K562 (cell line): ENCODE measurements at regions not wholly inside any gene's neighbourhood (a gene's known extent, or its start where the extent isn't known, plus 50 kb on each side); places are given as distances from the start of the nearest gene placed in this dataset.

Experiments
- ATAC-seq: fragments of 200-7000 bp; cut with Tn5 transposase; 3 replicates; pipeline ENCODE4 v1.9.1; 2020; ENCODE audit warnings: moderate library complexity
- BruUV-seq: library from RNA; stranded (reverse); fragments of 400-500 nt; replicated peaks from 2 replicates; lab custom pipeline; 2021; lab: Mats Ljungman, UMichigan
- CTCF ChIA-PET: fragments of 300-600 bp; formaldehyde crosslinking; extraction: SDS; loops from one replicate; lab custom pipeline; 2021; ENCODE audit warnings: low intra/inter-chr PET ratio; lab: Yijun Ruan, JAX
- POLR2A ChIA-PET: fragments of 300-600, 350-650 bp; sonication (Branson Sonifier 250); formaldehyde crosslinking; extraction: SDS; loops from one replicate; lab custom pipeline; 2021; ENCODE audit warnings: antibody characterized with exemption, inconsistent platforms; lab: Yijun Ruan, JAX
- DNase-seq, 4 experiments: peaks; one replicate each; pipeline versions ENCODE4 v3.0.0 to v3.0.0-alpha.2; 2011 to 2018; ENCODE audit warnings: low spot score in 3 of 4, mixed read lengths in 3 of 4; ENCODE audit errors: extremely low read depth in 1 of 4
- FAIRE-seq: peaks from 2 replicates; lab custom pipeline; 2011; peaks lifted over from hg19 to GRCh38; lab: Jason Lieb, UNC
- H2AFZ ChIP-seq: 2 replicates; pipeline ENCODE4 v1.6.0; 2011; ENCODE audit warnings: low read depth, low read length, control low read depth, inconsistent platforms
- H3K27ac ChIP-seq: fragments of 200-600 bp; 3 replicates; pipeline ENCODE4 v1.8.0; 2011; ENCODE audit warnings: low read depth, mild to moderate bottlenecking, control low read depth, inconsistent platforms, low read length, moderate library complexity, mixed read lengths; ENCODE audit errors: extremely low read depth
- H3K27me3 ChIP-seq, 2 experiments: fragments of 300-600 bp in 1 of 2; 2 replicates in 1 of 2; 3 replicates in 1 of 2; pipeline versions ENCODE4 v1.6.0 to v1.8.0; 2011; ENCODE audit warnings: inconsistent platforms in 2 of 2, low read length in 2 of 2, mild to moderate bottlenecking in 1 of 2, mixed read lengths in 1 of 2, moderate library complexity in 1 of 2; ENCODE audit not compliant: control insufficient read depth in 2 of 2, insufficient read depth in 2 of 2
- H3K36me3 ChIP-seq: fragments of 300-600 bp; 3 replicates; pipeline ENCODE4 v1.8.0; 2011; ENCODE audit warnings: mild to moderate bottlenecking, low read length, inconsistent platforms; ENCODE audit not compliant: control insufficient read depth, insufficient read depth
- H3K4me1 ChIP-seq, 2 experiments: fragments of 200-600 bp in 1 of 2; replicated peaks in 1 of 2; 2 replicates in 1 of 2; 3 replicates in 1 of 2; pipeline versions ENCODE4 v1.5.1 to v1.8.0; 2011; ENCODE audit warnings: inconsistent platforms in 2 of 2, low read length in 2 of 2, mild to moderate bottlenecking in 1 of 2, mixed read lengths in 1 of 2, moderate library complexity in 1 of 2; ENCODE audit not compliant: control insufficient read depth in 2 of 2, insufficient read depth in 2 of 2
- H3K4me2 ChIP-seq: 2 replicates; pipeline ENCODE4 v1.6.1; 2011; ENCODE audit warnings: low read length, control low read depth, inconsistent platforms, mixed read lengths; ENCODE audit not compliant: insufficient read depth
- H3K4me3 ChIP-seq: fragments of 200-600 bp; sonication (generic), shearing (Covaris generic); 2 replicates; pipeline ENCODE4 v1.5.1; 2016; ENCODE audit warnings: control low read depth, inconsistent platforms
- H3K79me2 ChIP-seq: fragments of 200-600 bp; 3 replicates; pipeline ENCODE4 v1.8.0; 2011; ENCODE audit warnings: low read length, inconsistent platforms; ENCODE audit not compliant: control insufficient read depth, insufficient read depth
- H3K9ac ChIP-seq, 2 experiments: 2 replicates each; pipeline versions ENCODE4 v1.6.0 to v1.6.1; 2011; ENCODE audit warnings: low read depth in 2 of 2, low read length in 2 of 2, control low read depth in 1 of 2, inconsistent platforms in 1 of 2, mild to moderate bottlenecking in 1 of 2, mixed read lengths in 1 of 2; ENCODE audit not compliant: insufficient read depth in 1 of 2
- H3K9me1 ChIP-seq: one replicate; pipeline ENCODE4 v1.6.0; 2011; ENCODE audit warnings: inconsistent platforms, mild to moderate bottlenecking, low read length, moderate library complexity; ENCODE audit not compliant: control insufficient read depth, insufficient read depth
- H3K9me3 ChIP-seq: replicated peaks from 2 replicates; pipeline ENCODE4 v1.5.1; 2011; ENCODE audit warnings: low read depth, low read length, inconsistent platforms; ENCODE audit not compliant: control insufficient read depth, insufficient read depth
- H4K20me1 ChIP-seq: replicated peaks from 2 replicates; pipeline ENCODE4 v1.6.1; 2011; ENCODE audit warnings: low read length, inconsistent platforms, mixed read lengths; ENCODE audit not compliant: control insufficient read depth, insufficient read depth
- ATF7 ChIP-seq: fragments of 450-650 bp; IDR thresholded peaks from 2 replicates; pipeline ENCODE4 v1.7.1; 2014; ENCODE audit warnings: mild to moderate bottlenecking, moderate library complexity
- ETS2 ChIP-seq: IDR thresholded peaks from 2 replicates; pipeline ENCODE4 v1.6.1; 2016; ENCODE audit warnings: borderline replicate concordance, missing genetic modification characterization, mild to moderate bottlenecking, moderate library complexity, missing compliant biosample characterization; ENCODE audit not compliant: poor library complexity, severe bottlenecking
- HNRNPK ChIP-seq: fragments of 200-400 bp; formaldehyde crosslinking; IDR thresholded peaks from one replicate; pipeline ENCODE4 v1.6.1; 2018; ENCODE audit warnings: mild to moderate bottlenecking, low read depth, low read length; ENCODE audit not compliant: poor library complexity, severe bottlenecking
- POLR2B ChIP-seq: fragments of 450-650 bp; IDR thresholded peaks from 2 replicates; pipeline ENCODE4 v1.6.1; 2018; ENCODE audit warnings: low read depth; ENCODE audit not compliant: partially characterized antibody
- PRMT5 ChIP-seq: sonication (generic); formaldehyde crosslinking; IDR thresholded peaks from 2 replicates; pipeline ENCODE4 v1.5.0; 2020; ENCODE audit warnings: missing genetic modification reagents
- RAD51 ChIP-seq: fragments of 450-650 bp; IDR thresholded peaks from 2 replicates; pipeline ENCODE4 v1.7.1; 2016; ENCODE audit warnings: low read depth, mild to moderate bottlenecking, borderline replicate concordance
- SMAD1 ChIP-seq: fragments of 150-350 bp; IDR thresholded peaks from 2 replicates; pipeline ENCODE4 v1.6.1; 2014; ENCODE audit warnings: low read length, low read depth; ENCODE audit not compliant: partially characterized antibody
- TAF7 ChIP-seq: fragments of 450-650 bp; IDR thresholded peaks from 2 replicates; pipeline ENCODE4 v1.6.1; 2016; ENCODE audit warnings: missing genetic modification characterization, missing compliant biosample characterization
- WGBS: fragments of 100-300 bp; shearing (Covaris generic); methylation state at CpG from one replicate; pipeline ENCODE4 v1.1.6; 2016; ENCODE audit warnings: low coverage, mixed read lengths; ENCODE audit not compliant: insufficient coverage; ENCODE audit errors: missing lambda C conversion rate; 5-methylcytosine and 5-hydroxymethylcytosine counted together
- in situ Hi-C: fragments of 300-500 bp; cut with MboI; formaldehyde crosslinking; loops from 4 replicates; pipeline ENCODE4 v1.15.0; 2018; ENCODE audit warnings: inconsistent platforms, mixed read lengths
- intact Hi-C: fragments of 100-400 bp; cut with micrococcal nuclease; formaldehyde crosslinking; loops from 2 replicates; pipeline ENCODE4 v1.14.2; 2022
- TF ChIP-seq, protein P1 (sequence below): fragments of 250-450 bp; sonication (Bioruptor Pico); IDR thresholded peaks from 2 replicates; pipeline ENCODE4 v1.5.0; 2020; ENCODE audit warnings: mild to moderate bottlenecking, borderline replicate concordance
- TF ChIP-seq, protein P2 (sequence below): fragments of 450-650 bp; formaldehyde crosslinking; IDR thresholded peaks from 2 replicates; pipeline ENCODE4 v1.4.0; 2020; ENCODE audit warnings: mild to moderate bottlenecking, mixed read lengths

GRCh38 chr12:130078852-130079251, 83.4 kb upstream of the FZD10 start:
- no peak for ATAC-seq

GRCh38 chr12:130079279-130079678, 83.0 kb upstream of the FZD10 start:
- POLR2A ChIA-PET = interaction anchor here (0.5 kb wide), 1 partner anchor 92 kb away, joined by 3 read pairs; no protein-coding TSS in a partner anchor
- H3K4me2 ChIP-seq = no peak overlapping the region
- in situ Hi-C loops = loop anchor here (10.0 kb wide), 1 partner anchor 1596 kb away; no protein-coding TSS in a partner anchor
- no peak for TF ChIP-seq SMAD1
- no peak for TF ChIP-seq TAF7 (tag)
- TF ChIP-seq, protein P1, sequence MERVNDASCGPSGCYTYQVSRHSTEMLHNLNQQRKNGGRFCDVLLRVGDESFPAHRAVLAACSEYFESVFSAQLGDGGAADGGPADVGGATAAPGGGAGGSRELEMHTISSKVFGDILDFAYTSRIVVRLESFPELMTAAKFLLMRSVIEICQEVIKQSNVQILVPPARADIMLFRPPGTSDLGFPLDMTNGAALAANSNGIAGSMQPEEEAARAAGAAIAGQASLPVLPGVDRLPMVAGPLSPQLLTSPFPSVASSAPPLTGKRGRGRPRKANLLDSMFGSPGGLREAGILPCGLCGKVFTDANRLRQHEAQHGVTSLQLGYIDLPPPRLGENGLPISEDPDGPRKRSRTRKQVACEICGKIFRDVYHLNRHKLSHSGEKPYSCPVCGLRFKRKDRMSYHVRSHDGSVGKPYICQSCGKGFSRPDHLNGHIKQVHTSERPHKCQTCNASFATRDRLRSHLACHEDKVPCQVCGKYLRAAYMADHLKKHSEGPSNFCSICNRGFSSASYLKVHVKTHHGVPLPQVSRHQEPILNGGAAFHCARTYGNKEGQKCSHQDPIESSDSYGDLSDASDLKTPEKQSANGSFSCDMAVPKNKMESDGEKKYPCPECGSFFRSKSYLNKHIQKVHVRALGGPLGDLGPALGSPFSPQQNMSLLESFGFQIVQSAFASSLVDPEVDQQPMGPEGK (CRISPR knock-in tag) = no peak
- TF ChIP-seq PRMT5 (CRISPR knock-in tag) = no peak
- no peak for TF ChIP-seq POLR2B
- no peak for TF ChIP-seq ATF7
- no peak for TF ChIP-seq HNRNPK
- TF ChIP-seq ETS2 (tag) = no peak

More at GRCh38 chr12:130078852-130079251, 83.4 kb upstream of the FZD10 start:
- H3K9ac ChIP-seq = no peak overlapping the region
- peaks cover 3 to 23% of the 10 kb centered on the region in 2 experiments; a peak in 4 of 5 replicates for H3K27me3 ChIP-seq
- TF ChIP-seq, protein P2, sequence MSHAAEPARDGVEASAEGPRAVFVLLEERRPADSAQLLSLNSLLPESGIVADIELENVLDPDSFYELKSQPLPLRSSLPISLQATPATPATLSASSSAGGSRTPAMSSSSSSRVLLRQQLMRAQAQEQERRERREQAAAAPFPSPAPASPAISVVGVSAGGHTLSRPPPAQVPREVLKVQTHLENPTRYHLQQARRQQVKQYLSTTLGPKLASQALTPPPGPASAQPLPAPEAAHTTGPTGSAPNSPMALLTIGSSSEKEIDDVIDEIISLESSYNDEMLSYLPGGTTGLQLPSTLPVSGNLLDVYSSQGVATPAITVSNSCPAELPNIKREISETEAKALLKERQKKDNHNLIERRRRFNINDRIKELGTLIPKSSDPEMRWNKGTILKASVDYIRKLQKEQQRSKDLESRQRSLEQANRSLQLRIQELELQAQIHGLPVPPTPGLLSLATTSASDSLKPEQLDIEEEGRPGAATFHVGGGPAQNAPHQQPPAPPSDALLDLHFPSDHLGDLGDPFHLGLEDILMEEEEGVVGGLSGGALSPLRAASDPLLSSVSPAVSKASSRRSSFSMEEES (CRISPR knock-in tag) = peak; percentile 65
- TF ChIP-seq RAD51 = no peak
- POLR2A ChIA-PET = interaction anchor here (0.5 kb wide), 1 partner anchor 93 kb away, joined by 3 read pairs; no protein-coding TSS in a partner anchor
- 0% methylated on average over 3 of the region's 3 CpGs for WGBS
- FAIRE-seq (no peak), DNase-seq (peak in 2 of 4 experiments; percentile 53 to 61)
- H3K36me3 ChIP-seq = no peaks in the 10 kb centered on the region
- BruUV-seq = no TSS peak
- CTCF ChIA-PET = no interaction called here
- intact Hi-C loops = no loop called here
- H2AFZ ChIP-seq = no peak overlapping the region
- in situ Hi-C loops = loop anchor here (10.0 kb wide), 1 partner anchor 1596 kb away; no protein-coding TSS in a partner anchor
- no peaks in the 10 kb centered on the region for H3K79me2 ChIP-seq
- H3K9me1 ChIP-seq = no peaks in the 10 kb centered on the region
- no peak overlapping the region for H3K27ac ChIP-seq
- no peak overlapping the region for H3K4me2 ChIP-seq
- no peaks in the 10 kb centered on the region for H3K4me1 ChIP-seq
- H3K9me3 ChIP-seq = no peaks in the 10 kb centered on the region
- no peaks in the 10 kb centered on the region for H4K20me1 ChIP-seq
- no peak overlapping the region for H3K4me3 ChIP-seq

More at GRCh38 chr12:130079279-130079678, 83.0 kb upstream of the FZD10 start:
- H3K79me2 ChIP-seq = no peaks in the 10 kb centered on the region
- 0% methylated on average over 7 of the region's 7 CpGs for WGBS
- no TSS peak for BruUV-seq
- H3K9me1 ChIP-seq = no peaks in the 10 kb centered on the region
- CTCF ChIA-PET = no interaction called here
- no peaks in the 10 kb centered on the region for H4K20me1 ChIP-seq
- H3K27ac ChIP-seq = no peak overlapping the region
- peaks cover 3 to 26% of the 10 kb centered on the region in 2 experiments; a peak in 4 of 5 replicates for H3K27me3 ChIP-seq
- H2AFZ ChIP-seq = no peak overlapping the region
- FAIRE-seq (no peak), ATAC-seq (no peak), DNase-seq (no peak)
- no peaks in the 10 kb centered on the region for H3K36me3 ChIP-seq
- H3K9me3 ChIP-seq = no peaks in the 10 kb centered on the region
- H3K9ac ChIP-seq = no peak overlapping the region
- no peak overlapping the region for H3K4me3 ChIP-seq
- intact Hi-C loops = no loop called here
- no peaks in the 10 kb centered on the region for H3K4me1 ChIP-seq
